Activated CD4-positive, alpha-beta T cell treated with anti-CD3 and anti-CD28 coated beads for 24 hours (primary cell): ENCODE measurements at regions not wholly inside any gene's neighbourhood (a gene's known extent, or its start where the extent isn't known, plus 50 kb on each side); places are given as distances from the start of the nearest gene placed in this dataset.
"Not testable (repeated sequence)": the region's sequence is repeated elsewhere in the genome, so short reads cannot be mapped to it uniquely, and the experiment has no call there.

Experiments
- DNase-seq, 2 donors: peaks; one replicate each; pipeline ENCODE4 v3.0.0-alpha.2; 2020; ENCODE audit warnings: low read depth in 2 of 2

DNA sequence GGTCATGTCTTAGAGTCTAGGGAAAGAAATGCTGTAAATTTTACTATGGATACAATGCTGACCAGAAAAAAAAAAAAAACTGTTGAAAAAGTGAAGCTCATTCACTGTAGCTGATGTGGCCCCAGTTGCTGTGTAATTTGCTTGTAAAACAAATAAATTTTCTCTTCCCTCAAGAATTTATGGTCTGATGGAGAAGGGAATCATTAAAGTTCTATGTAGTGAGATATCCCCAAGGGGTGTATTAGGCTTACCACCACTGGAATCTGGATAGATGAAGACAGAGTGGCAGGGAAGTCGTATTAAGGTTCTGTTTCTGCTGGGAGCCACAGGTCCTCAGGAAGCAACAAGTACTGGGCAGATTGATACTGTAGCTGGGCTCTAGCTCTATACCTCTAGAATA is 860.0 kb downstream of the LTN1 start:
- DNase-seq = no peak

DNA sequence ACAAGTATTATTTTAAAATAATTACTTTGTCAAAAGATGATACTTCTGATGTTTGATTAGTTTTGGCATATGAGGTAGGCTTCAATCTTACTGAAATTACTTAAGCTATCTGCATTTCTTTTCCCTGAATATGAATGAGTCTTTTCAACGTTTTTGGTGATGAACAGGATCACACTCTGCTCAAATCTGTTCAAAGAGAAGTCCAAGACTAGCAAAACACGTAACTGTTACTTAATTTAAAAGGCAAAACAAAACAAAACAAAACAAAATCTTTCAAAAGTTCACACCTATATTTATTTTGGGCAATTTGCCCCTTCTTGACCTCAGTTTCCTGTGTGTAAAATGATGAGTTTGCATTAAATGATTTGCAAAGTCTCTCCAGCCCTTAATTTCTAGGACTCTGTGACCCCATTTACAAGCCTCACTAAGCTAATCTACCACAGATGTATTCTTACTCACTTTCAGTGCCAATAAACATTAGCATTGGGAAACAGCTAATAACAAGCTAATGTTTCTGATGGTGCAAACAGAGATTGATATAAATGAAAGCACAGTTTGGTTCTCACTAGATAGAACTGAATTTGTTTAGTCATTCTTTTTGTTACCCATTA is 865.4 kb downstream of the LTN1 start:
- DNase-seq = no peak

DNA sequence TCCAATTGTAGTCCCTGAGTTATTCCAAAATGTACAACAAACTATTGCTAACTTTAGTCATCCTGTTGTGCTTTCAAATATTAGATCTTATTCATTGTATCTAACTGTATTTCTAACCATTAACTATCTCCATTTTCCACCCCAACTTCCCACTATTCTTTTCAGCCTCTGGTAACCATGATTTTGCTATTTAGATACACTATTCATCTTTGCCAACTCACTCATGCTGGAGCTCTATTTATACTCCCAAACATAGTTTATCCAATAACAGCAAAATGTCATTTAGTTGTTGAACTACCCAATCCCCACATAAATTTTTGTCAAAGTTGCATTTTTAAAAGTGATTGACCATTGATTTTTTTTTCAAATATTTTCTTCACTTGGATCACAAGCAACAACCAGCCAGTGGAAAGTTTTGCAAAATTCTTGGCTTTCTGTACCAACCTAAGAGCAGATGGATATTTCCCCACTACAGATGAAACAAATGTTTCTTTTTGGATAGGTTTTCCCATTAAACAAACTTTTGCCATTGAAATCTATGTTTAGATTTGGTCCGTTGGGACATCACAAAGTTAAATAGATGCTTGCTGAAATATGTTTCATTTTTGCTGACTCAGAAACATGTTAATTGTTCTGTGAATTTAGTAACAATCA is 866.0 kb downstream of the LTN1 start:
- no peak for DNase-seq

DNA sequence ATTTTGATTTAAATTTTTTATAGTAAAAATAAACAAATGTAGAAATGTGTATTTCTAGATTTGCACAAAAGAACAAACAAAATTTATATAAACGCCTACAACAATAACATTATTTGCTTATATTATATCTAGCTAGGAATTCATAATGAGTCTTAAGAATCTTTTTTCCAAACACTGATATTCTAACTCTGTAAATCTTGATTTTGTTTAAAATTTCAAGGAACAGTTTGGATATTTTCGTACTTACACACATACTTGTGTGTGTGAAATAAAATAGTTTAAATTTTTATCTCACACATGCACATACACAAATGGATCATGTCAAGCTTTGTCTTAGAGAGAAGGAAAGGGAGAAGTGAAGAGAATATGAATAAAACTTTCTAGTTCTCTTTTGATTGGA is 868.1 kb downstream of the LTN1 start:
- DNase-seq = no peak

DNA sequence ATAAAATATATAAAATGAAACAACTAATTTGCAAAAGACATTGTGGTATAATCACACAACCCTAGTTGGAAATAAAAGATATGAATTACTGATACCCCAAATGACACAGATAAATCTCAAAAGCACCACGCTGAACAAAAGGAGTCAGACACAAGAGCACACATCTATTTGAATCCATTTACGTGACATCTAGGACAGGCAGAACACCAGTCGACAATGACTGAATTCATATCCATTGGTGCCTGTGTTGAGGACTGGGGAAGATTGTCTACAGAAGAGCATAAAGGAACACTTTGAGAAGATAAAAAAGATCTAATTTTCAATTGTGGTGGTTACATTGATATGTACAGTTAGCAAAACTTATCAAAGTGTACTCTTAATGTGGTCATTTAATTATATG is 874.1 kb downstream of the LTN1 start:
- no peak for DNase-seq

DNA sequence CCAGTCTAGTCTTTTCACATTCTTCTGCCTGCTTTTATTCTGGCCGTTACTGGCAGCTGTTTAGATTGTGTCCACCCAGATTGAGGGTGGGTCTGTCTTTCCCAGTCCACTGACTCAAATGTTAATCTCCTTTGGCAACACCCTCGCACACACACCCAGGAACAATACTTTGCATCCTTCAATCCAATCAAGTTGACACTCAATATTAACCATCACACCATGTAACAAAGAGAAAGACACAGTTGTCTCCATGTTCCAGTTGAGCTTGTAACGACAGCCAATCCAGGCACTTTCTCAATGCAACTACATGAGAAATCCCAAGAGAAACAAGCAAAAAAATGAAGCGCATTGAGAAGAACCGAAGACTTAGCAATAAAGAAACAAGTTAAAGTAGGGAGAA is 877.7 kb downstream of the LTN1 start:
- not testable (repeated sequence) for DNase-seq

DNA sequence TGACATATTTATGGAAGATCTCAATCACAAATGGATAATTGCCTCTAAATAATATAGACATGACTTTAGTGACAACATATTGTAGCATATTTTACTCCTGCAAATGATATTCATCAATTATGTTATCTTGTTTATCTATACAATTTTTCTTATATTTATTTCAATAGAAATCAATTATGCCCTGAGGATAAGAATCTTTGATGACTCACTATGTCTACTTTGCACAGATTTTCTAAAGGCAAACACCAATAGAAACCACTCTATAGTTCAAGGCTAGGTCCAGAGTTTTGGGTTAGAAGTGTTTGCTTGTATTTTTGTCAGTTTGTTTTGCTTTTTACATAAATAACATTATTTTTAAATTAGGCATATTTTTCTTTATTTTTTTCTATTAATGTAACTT is 879.0 kb downstream of the LTN1 start:
- no peak for DNase-seq

DNA sequence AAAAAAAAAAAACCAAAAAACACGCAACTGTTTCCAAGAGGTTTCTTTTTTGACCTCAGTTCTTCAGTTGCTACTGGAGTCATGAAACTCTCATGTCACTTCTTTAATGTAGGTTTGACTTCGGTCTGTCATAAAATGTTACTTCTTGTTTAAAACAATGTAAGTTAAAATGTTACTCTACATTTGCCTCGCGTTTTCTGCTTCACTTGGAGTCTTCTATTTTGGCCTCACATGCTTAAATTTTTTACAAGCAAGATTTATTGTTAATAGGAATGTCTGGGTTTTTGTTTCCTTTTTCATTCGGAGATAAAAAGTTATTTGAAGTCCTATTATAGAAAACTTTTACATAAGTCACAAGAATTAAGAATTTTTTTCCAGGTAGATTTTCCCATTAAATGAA is 880.2 kb downstream of the LTN1 start:
- DNase-seq = no peak

DNA sequence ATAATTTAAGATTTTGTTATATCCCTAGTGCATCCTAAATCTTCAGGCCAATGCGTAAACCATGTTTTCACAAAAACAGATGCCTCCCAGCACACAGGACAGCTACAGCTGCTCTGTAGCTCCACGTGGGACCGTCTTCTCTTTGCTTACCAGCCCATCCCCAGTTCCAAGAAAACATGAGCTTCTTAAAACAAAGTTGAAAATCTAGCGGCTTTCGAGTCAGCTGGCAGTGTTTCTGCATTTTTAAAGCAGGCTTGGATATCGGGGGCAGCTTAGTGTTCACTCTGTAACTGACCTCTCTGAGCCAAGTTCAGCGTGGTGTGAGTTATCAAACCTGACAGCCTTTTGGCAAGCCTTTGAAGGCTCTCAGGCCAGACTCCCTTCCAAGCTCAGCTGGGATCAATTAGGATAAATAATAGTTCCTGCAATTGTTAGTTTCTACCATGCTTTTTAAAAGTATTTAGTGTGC is 881.5 kb downstream of the LTN1 start:
- DNase-seq = no peak

DNA sequence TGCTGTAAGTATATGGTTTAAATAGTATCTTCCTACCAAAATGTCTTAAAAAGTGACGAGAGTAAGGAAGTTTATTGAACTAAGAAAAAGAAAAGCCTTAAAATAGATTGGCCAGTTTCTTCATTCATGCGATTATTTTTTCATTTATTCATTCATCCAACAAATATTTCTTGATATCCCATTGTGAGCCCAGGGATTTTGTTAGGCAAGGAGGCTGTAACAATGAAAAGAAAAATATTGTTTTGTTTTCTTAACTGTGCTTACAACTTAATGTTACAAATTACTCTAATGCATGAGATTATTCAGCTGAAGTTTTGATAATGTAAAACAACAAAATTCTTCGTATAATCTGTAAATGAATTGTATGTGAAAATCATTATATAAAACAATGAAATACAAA is 882.0 kb downstream of the LTN1 start:
- no peak for DNase-seq

DNA sequence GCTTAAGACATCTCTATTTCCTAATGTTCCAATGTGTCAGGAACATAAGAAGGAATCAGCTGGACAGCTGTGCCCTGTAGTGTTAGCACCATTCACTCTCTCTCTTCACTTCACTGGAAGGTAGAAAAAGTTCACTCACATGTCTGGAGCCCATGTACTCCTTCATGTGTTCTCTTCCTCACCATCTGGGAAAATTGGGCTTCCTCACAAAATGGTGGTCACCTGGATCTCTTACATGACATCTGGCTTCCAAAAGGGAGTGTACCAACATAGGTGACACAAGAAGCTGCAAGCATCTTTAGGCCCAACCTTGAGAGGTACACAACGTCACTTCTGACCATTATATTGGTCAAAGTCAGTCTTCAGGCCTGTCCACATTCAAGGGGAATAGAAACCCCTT is 882.6 kb downstream of the LTN1 start:
- DNase-seq = no peak

DNA sequence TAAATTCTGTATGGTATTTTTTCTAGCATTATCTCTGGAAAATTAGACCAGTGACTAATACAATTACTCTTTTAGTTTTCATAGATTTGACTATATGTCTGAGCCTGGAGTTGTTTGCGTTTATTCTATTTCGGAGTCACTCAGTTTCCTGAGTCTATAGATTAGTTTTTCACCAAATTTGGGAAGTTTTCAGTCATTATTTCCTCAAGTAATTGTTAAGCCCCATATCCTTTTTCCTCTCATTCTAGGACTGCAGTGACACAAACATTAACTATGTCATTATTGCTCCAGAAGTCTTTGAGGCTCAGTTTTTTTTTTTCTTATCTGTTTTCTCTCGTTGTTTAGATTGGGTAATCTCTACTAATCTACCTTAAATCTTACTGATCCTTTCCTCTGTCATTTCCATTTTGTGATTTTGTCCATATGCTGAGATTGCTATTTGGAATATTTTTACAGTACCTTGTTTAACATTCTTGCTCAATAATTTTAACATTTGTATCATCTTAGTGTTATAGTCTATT is 886.2 kb downstream of the LTN1 start:
- no peak for DNase-seq

DNA sequence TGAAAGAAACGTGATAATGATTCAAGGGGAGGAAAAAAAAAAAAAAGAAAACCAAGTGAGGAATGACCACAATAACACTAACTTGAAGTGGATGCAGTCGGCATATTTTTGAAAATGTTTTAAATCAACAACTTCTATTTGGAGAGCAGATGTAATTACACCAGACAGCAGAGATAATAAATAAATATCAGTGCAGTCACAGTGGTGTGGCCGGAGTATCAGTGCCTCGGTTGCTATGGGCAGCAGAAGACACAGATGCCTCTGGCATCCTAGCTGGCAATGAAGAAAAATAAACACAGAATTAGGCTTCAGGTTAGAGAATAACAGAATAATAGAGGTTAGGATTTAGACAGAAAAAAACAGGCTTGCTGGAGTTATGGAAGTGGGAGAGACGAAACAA is 888.3 kb downstream of the LTN1 start:
- DNase-seq = no peak

DNA sequence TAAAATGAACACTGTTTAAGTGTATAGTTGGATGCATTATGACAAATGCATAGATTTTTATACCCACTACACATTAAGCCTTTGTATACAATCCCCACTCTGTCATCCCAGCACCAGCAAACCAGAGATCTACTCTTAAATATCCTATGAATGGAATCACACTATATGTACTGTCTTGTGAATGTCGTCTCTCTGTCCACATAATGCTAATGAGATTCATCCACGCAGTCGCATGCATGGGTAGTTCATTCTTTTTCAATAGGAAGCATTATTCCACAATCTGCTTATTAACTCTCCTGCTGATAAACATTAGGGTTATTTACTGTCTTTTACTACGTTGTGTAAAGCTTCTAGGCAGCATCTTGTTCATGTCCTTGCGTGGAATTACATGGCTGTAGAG is 892.3 kb downstream of the LTN1 start:
- DNase-seq = no peak

DNA sequence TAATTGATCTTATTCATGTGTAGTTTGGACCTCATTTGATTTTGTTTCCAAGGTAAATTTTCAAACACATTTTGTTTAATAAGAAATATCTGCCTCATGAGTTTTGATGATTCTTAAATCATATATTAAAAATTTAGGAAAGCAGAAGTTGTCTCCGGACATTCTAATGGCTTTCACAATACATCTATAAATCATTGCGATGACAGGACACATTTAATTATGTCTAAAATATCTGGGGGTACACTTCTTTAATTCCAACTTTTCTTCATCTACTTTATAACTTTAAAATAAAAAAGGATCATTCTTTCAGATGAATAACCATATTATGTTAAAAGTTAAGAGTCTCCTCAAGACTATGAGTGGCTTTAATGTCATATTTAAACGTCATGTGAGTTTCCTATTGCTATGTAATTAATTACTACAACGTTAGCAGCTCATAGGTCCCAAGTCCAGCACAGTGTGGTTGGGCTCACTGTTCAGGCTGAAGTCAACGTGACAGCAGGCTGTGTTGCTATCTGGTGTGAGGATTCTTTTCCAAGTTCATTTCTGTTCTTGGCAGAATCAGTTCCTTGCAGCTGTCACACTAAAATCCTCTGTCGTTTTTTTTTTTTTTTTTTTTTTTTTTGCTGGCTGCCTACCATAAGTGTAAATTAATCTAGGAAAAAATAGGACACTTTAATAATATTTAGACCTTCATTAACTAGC is 893.5 kb downstream of the LTN1 start:
- no peak for DNase-seq

DNA sequence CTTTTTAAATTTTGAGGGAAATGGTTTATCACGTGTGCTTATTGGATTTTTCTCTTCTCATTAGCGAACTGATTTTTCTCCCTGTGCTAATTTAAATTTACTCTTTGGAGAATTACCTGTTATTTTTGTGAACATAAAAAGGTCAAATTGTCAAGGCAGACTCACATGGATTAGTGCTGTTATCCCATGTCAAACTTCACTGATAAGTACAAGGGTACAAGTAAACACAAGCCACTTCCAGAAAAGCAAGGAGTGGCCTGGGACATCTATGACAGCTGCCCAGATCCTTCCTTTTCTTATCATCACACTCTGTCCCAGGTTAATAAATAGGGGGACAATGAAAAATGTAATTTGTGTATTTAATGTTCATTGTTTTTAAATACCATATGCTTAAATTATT is 901.2 kb downstream of the LTN1 start:
- DNase-seq = no peak

DNA sequence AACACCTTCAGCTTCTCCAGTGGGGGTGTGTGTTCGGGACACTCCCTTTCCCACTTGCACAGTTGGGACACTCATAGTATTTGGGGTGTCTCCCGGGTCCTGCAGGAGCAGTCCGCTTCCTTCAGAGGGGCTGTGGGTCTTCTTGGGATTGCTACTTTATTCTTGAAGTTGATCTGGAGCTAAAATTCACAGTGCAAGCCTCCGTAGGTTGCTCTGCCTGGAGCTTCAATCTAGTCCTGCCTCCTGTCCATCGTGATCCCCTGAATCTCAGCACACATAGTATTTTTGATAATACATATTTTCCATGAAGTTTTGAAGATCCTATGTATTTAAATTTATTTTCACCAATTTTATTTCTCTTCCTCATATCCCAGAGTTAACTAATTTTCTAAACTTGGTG is 902.1 kb downstream of the LTN1 start:
- DNase-seq = no peak

DNA sequence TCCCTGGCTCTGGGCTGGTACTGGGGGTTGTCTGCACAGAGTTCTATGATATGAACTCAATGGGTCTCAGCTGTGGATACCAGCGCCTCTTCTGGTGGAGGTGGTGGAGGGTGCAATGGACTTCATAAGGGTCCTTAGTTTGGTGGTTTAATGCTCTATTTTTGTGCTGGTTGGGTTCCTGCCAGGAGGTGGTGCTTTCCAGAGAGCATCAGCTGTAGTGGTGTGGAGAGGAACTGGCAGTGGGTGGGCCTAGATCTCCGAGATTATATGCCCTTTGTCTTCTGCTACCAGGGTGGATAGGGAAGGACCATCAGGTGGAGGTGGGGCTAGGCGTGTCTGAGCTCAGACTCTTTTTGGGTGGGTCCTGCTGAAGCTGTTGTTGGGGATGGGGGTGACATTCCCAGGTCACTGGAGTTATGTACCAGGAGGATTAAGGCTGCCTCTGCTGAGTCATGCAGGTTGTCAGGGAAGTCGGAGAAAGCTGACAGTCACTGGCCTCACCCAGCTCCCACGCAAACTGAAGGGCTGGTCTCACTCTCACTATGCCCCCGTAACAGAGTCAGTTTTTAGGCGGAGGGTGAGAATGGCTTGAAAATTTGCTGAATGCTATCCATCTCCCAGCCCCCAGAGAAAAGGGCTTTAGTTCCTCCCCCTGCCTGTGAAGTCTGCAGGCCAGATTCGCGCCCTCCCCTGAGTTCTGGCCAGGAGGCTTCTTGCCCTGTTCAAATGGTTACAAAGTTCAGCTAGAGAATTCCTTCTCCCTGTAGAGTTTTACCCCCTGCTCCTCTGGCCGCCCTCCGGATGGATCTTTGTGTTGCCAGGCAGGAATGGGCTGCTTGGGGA is 902.9 kb downstream of the LTN1 start:
- no peak for DNase-seq

DNA sequence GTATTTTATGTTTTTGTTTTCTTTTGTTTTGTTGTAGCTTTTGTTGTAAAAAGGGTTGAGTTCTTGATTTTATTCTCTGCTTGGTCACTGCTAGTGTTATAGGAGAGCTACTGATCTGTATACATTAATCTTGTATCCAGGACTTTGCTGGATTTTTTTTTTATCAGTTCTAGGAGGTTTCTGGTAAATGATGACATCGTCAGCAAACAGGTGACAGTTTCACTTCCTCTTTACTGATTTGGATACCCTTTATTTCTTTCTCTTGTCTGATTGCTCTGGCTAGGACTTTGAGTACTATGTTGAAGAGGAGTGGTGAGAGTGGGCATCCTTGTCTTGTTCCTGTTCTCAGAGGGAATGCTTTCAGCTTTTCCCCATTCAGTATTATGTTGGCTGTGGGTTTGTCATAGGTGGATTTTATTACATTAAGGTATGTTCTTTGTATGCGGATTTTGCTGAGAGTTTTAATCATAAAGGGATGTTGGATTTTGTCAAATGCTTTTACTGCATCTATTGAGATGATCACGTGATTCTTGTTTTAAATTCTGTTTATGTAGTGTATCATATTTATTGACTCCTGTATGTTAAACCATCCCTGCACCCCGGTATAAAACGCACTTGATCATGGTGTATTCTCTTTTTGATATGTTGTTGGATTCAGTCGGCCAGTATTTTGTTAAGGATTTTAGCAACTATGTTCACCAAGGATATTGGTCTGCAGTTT is 905.7 kb downstream of the LTN1 start:
- DNase-seq = no peak

DNA sequence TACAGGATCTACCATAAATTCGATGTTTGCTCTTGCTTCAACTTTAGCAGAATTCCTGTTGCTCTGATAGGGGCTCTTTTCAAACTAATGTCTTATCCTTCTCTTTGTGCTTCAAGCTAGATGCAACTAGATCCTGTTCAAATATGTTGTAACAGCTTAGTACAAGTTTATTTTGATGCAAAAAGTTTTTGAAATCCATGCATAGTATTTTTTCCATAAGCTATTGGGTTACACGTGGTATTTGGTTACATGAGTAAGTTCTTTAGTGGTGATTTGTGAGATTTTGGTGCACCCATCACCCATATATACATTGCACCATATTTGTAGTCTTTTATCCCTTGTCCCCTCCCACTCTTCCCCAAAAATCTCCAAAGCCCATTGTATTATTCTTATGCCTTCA is 907.7 kb downstream of the LTN1 start:
- DNase-seq = no peak

DNA sequence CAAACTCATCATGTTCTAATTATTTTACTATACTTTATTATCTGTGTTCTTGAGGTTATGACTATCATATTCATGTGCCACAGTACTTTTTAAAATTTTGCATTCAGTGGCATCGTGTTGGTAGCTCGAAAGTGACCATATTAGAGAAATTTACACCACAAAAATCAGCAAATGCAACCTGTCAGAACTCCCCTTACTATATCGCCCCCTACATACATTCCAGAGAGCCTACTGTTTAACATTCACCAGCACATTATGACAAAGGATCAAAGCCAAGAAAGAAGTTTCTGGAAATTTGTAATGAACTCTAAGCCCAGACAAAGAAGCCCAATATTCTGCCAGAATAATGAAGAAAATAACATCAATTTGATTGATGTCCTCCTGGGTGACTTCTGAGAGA is 909.3 kb downstream of the LTN1 start:
- DNase-seq = no peak

DNA sequence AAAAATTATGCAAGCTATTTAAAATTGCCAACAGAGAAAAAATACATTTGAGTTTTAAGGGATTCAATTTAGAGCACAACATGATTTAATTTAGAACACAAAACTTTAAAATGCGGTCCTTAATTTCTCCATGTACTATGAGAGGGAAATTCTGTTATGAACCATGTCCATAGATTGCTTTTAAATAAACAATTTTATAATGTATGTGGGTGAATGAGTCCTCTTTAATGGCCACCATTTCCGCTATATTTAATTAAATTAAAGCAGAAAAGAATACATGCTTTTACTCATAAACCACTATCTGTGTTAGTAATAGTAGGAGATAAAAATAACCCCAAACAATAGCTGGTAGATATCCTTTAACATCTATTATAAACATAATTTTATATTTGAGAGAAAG is 914.6 kb downstream of the LTN1 start:
- no peak for DNase-seq
